HepG2 (cell line): ENCODE measurements at regions not wholly inside any gene's neighbourhood (a gene's known extent, or its start where the extent isn't known, plus 50 kb on each side); places are given as distances from the start of the nearest gene placed in this dataset.

Experiments used
- ATAC-seq: fragments of 200-7000 bp; cut with Tn5 transposase; 3 replicates; pipeline ENCODE4 v1.9.1; 2020; ENCODE audit warnings: mild to moderate bottlenecking, moderate library complexity
- BruUV-seq: library from RNA; stranded (reverse); fragments of 400-500 nt; replicated peaks from 2 replicates; lab custom pipeline; 2021; lab: Mats Ljungman, UMichigan
- CTCF ChIA-PET: fragments of 300-600 bp; formaldehyde crosslinking; extraction: SDS; loops from one replicate; lab custom pipeline; 2021; ENCODE audit warnings: low total read pairs, inconsistent platforms, low intra/inter-chr PET ratio; lab: Yijun Ruan, JAX
- POLR2A ChIA-PET: fragments of 350-600 bp; sonication (Branson Sonifier 250); formaldehyde crosslinking; loops from one replicate; lab custom pipeline; 2020; ENCODE audit warnings: antibody characterized with exemption, inconsistent platforms; lab: Yijun Ruan, JAX
- DNase-seq: peaks from one replicate; pipeline ENCODE4 v3.0.0-alpha.2; 2015; ENCODE audit warnings: low spot score
- FAIRE-seq: peaks from 3 replicates; lab custom pipeline; 2011; peaks lifted over from hg19 to GRCh38; lab: Jason Lieb, UNC
- H2AFZ ChIP-seq: one replicate; pipeline ENCODE4 v1.6.1; 2011; ENCODE audit warnings: low read length, inconsistent platforms
- H3K27ac ChIP-seq: fragments of 300-600 bp; 3 replicates; pipeline ENCODE4 v1.8.0; 2011; ENCODE audit warnings: mixed run types, mild to moderate bottlenecking, mixed read lengths, low read length, inconsistent platforms; ENCODE audit not compliant: insufficient read depth; ENCODE audit errors: extremely low read length
- H3K27me3 ChIP-seq, 2 experiments: fragments of 200-600 bp in 1 of 2; 2 replicates in 1 of 2; 3 replicates in 1 of 2; pipeline versions ENCODE4 v1.6.0 to v1.8.0; 2011; ENCODE audit warnings: low read length in 2 of 2, mild to moderate bottlenecking in 2 of 2, moderate library complexity in 2 of 2, inconsistent platforms in 1 of 2; ENCODE audit not compliant: insufficient read depth in 2 of 2, control insufficient read depth in 1 of 2
- H3K36me3 ChIP-seq, 2 experiments: fragments of 200-600 bp in 1 of 2; replicated peaks in 1 of 2; 2 replicates in 1 of 2; 3 replicates in 1 of 2; pipeline versions ENCODE4 v1.5.1 to v1.8.0; 2011; ENCODE audit warnings: low read length in 2 of 2, inconsistent platforms in 1 of 2; ENCODE audit not compliant: insufficient read depth in 2 of 2, control insufficient read depth in 1 of 2
- H3K4me1 ChIP-seq: 2 replicates; pipeline ENCODE4 v1.5.1; 2012; ENCODE audit warnings: low read length, inconsistent platforms; ENCODE audit not compliant: insufficient read depth
- H3K4me2 ChIP-seq: 2 replicates; pipeline ENCODE4 v1.6.0; 2011; ENCODE audit warnings: low read depth, low read length, inconsistent platforms
- H3K4me3 ChIP-seq, 3 experiments: fragments of 200-600 bp in 1 of 3; sonication (generic), shearing (Covaris generic) in 1 of 3; replicated peaks in 1 of 3; 2 replicates each; pipeline ENCODE4 v1.5.1; 2011 to 2016; ENCODE audit warnings: low read length in 3 of 3, inconsistent platforms in 2 of 3, low read depth in 2 of 3, mild to moderate bottlenecking in 2 of 3, control low read depth in 1 of 3, mixed read lengths in 1 of 3; ENCODE audit not compliant: insufficient read depth in 1 of 3
- H3K79me2 ChIP-seq: one replicate; pipeline ENCODE4 v1.6.1; 2011; ENCODE audit warnings: low read length, inconsistent platforms; ENCODE audit not compliant: insufficient read depth
- H3K9ac ChIP-seq: 2 replicates; pipeline ENCODE4 v1.6.0; 2011; ENCODE audit warnings: mild to moderate bottlenecking, low read depth, low read length, inconsistent platforms; ENCODE audit not compliant: insufficient read depth
- H3K9me3 ChIP-seq: 2 replicates; pipeline ENCODE4 v1.5.1; 2012; ENCODE audit warnings: mild to moderate bottlenecking, low read length
- H4K20me1 ChIP-seq: 2 replicates; pipeline ENCODE4 v1.6.0; 2011; ENCODE audit warnings: inconsistent platforms, mild to moderate bottlenecking, low read length, moderate library complexity; ENCODE audit not compliant: insufficient read depth
- CBX5 ChIP-seq: sonication (generic); formaldehyde crosslinking; IDR thresholded peaks from 2 replicates; pipeline ENCODE4 v1.4.0; 2020; ENCODE audit warnings: missing genetic modification reagents, borderline replicate concordance
- DR1 ChIP-seq: sonication (generic); formaldehyde crosslinking; IDR thresholded peaks from 2 replicates; pipeline ENCODE4 v1.8.0; 2021; ENCODE audit warnings: mild to moderate bottlenecking, missing genetic modification reagents, inconsistent platforms
- FOXA1 ChIP-seq, 2 experiments: fragments of 450-650 bp in 1 of 2; sonication (generic) in 1 of 2; formaldehyde crosslinking in 1 of 2; IDR thresholded peaks; 2 replicates each; pipeline versions ENCODE4 v1.4.0 to v1.6.1; 2016 to 2020; ENCODE audit warnings: missing genetic modification reagents in 1 of 2
- HNF4A ChIP-seq: sonication (generic); formaldehyde crosslinking; IDR thresholded peaks from 2 replicates; pipeline ENCODE4 v1.4.0; 2020; ENCODE audit warnings: missing genetic modification reagents
- HNRNPH1 ChIP-seq: fragments of 200-400 bp; formaldehyde crosslinking; optimal IDR thresholded peaks from 2 replicates; pipeline ENCODE3; 2017; ENCODE audit warnings: mild to moderate bottlenecking, low read depth, low read length
- KDM4B ChIP-seq: sonication (generic); formaldehyde crosslinking; IDR thresholded peaks from 2 replicates; pipeline ENCODE4 v1.4.0; 2020; ENCODE audit warnings: missing genetic modification reagents
- MATR3 ChIP-seq: sonication (generic); formaldehyde crosslinking; IDR thresholded peaks from 2 replicates; pipeline ENCODE4 v1.4.0; 2020; ENCODE audit warnings: missing genetic modification reagents
- SKI ChIP-seq: fragments of 450-650 bp; IDR thresholded peaks from one replicate; pipeline ENCODE4 v1.6.1; 2018; ENCODE audit warnings: mild to moderate bottlenecking; ENCODE audit not compliant: partially characterized antibody
- YEATS2 ChIP-seq: sonication (generic); formaldehyde crosslinking; IDR thresholded peaks from 2 replicates; pipeline ENCODE4 v1.4.0; 2020; ENCODE audit warnings: missing genetic modification reagents, borderline replicate concordance
- ZC3H4 ChIP-seq: sonication (generic); formaldehyde crosslinking; IDR thresholded peaks from 2 replicates; pipeline ENCODE4 v1.4.0; 2020; ENCODE audit warnings: missing genetic modification reagents, borderline replicate concordance
- ZNF350 ChIP-seq: sonication (generic); formaldehyde crosslinking; IDR thresholded peaks from 2 replicates; pipeline ENCODE4 v1.4.0; 2020; ENCODE audit warnings: mild to moderate bottlenecking, low read depth, missing genetic modification reagents, borderline replicate concordance
- ZNF547 ChIP-seq: sonication (generic); formaldehyde crosslinking; IDR thresholded peaks from 2 replicates; pipeline ENCODE4 v1.5.1; 2020; ENCODE audit warnings: mild to moderate bottlenecking, missing genetic modification reagents
- ZNF749 ChIP-seq: sonication (generic); formaldehyde crosslinking; IDR thresholded peaks from 2 replicates; pipeline ENCODE4 v1.8.0; 2022; ENCODE audit warnings: mild to moderate bottlenecking, missing genetic modification reagents, moderate library complexity, borderline replicate concordance
- ZSCAN31 ChIP-seq: sonication (generic); formaldehyde crosslinking; IDR thresholded peaks from 2 replicates; pipeline ENCODE4 v1.5.0; 2020; ENCODE audit warnings: low read depth, mild to moderate bottlenecking, missing genetic modification reagents
- ZSCAN9 ChIP-seq: IDR thresholded peaks from 2 replicates; pipeline ENCODE4 v1.6.1; 2016; ENCODE audit warnings: borderline replicate concordance
- WGBS: methylation state at CpG from one replicate; pipeline ENCODE4 v1.1.6; 2017; ENCODE audit warnings: low lambda C conversion rate; 5-methylcytosine and 5-hydroxymethylcytosine counted together
- in situ Hi-C: cut with HindIII; loops from 2 replicates; pipeline ENCODE4 v1.10.0; 2017; ENCODE audit warnings: low pct_unique_long_range_greater_than_20kb; ENCODE audit not compliant: extremely low pct_ligation_motif_present
- intact Hi-C: fragments of 100-400 bp; cut with micrococcal nuclease; formaldehyde crosslinking; loops from one replicate; pipeline ENCODE4 v1.10.0; 2022; ENCODE audit not compliant: unreplicated experiment
- TF ChIP-seq, protein P1 (sequence below): IDR thresholded peaks from 2 replicates; pipeline ENCODE4 v1.6.1; 2016; ENCODE audit warnings: missing compliant biosample characterization, missing genetic modification reagents, borderline replicate concordance
- TF ChIP-seq, protein P2 (sequence below): fragments of 450-650 bp; IDR thresholded peaks from 2 replicates; pipeline ENCODE4 v1.6.1; 2017; ENCODE audit warnings: mild to moderate bottlenecking
- TF ChIP-seq, protein P3 (sequence below): sonication (generic); formaldehyde crosslinking; IDR thresholded peaks from 2 replicates; pipeline ENCODE4 v1.5.0; 2020; ENCODE audit warnings: mild to moderate bottlenecking, missing genetic modification reagents, moderate library complexity

DNA sequence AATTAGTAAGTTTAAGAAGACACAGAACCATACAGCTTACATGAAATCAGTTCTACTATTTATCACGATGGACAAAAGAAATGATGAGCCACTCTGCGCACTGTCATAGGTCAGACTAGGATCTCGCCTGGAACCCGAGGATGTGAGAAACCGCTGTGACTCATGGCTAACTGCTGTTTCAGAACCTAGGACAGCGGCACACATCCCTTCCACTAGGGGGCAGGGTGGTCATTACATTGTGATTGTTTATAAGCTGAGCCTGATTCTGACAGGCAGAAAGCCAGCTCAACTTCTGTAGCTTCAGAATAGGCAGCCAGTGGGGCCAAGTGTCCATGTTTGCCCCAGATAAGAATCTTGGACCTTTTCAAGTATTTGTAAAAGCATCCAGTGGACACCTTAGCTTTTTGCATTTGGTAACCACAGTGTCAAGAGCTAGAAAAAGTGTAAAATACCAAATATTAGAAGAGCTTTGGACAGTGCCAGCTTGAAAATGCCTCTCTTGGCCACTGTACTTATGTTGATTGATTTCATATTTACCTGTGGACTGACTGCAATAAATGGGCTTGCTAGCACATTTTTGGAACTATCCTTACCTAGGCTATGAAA, 115.8 kb downstream of the KBTBD8 start:
- Histone ChIP-seq H3K27ac (no peak overlapping the region), H2AFZ (no peak overlapping the region), H3K27me3 (no peaks in the 10 kb centered on the region), H3K36me3 (no peaks in the 10 kb centered on the region), H3K4me1 (no peaks in the 10 kb centered on the region), H3K9ac (no peak overlapping the region), H4K20me1 (no peaks in the 10 kb centered on the region), H3K4me3 (no peak overlapping the region), H3K4me2 (no peak overlapping the region), H3K9me3 (no peaks in the 10 kb centered on the region), H3K79me2 (no peaks in the 10 kb centered on the region)
- 0% methylated on average over 5 of the region's 6 CpGs for WGBS
- in situ Hi-C loops = loop anchor here (5.0 to 25.0 kb wide), 4 partner anchors 243 to 1773 kb away; no protein-coding TSS in a partner anchor
- FAIRE-seq (peak; percentile 83), ATAC-seq (peak; percentile 96), DNase-seq (peak; percentile 75)
- intact Hi-C loops = loop anchor here (1.0 to 5.0 kb wide), 2 partner anchors 244 to 1763 kb away; no protein-coding TSS in a partner anchor
- POLR2A ChIA-PET = interaction anchor here (0.6 to 0.8 kb wide), 2 partner anchors 244 to 647 kb away, joined by 3 to 4 read pairs; no protein-coding TSS in a partner anchor
- CTCF ChIA-PET = interaction anchor here (0.8 to 2.6 kb wide), 4 partner anchors 244 to 1786 kb away, joined by 3 to 38 read pairs (median 4); no protein-coding TSS in a partner anchor
- no TSS peak for BruUV-seq
- TF ChIP-seq, protein P1, sequence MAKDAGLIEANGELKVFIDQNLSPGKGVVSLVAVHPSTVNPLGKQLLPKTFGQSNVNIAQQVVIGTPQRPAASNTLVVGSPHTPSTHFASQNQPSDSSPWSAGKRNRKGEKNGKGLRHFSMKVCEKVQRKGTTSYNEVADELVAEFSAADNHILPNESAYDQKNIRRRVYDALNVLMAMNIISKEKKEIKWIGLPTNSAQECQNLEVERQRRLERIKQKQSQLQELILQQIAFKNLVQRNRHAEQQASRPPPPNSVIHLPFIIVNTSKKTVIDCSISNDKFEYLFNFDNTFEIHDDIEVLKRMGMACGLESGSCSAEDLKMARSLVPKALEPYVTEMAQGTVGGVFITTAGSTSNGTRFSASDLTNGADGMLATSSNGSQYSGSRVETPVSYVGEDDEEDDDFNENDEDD (CRISPR knock-in tag) = no peak
- TF ChIP-seq, protein P2, sequence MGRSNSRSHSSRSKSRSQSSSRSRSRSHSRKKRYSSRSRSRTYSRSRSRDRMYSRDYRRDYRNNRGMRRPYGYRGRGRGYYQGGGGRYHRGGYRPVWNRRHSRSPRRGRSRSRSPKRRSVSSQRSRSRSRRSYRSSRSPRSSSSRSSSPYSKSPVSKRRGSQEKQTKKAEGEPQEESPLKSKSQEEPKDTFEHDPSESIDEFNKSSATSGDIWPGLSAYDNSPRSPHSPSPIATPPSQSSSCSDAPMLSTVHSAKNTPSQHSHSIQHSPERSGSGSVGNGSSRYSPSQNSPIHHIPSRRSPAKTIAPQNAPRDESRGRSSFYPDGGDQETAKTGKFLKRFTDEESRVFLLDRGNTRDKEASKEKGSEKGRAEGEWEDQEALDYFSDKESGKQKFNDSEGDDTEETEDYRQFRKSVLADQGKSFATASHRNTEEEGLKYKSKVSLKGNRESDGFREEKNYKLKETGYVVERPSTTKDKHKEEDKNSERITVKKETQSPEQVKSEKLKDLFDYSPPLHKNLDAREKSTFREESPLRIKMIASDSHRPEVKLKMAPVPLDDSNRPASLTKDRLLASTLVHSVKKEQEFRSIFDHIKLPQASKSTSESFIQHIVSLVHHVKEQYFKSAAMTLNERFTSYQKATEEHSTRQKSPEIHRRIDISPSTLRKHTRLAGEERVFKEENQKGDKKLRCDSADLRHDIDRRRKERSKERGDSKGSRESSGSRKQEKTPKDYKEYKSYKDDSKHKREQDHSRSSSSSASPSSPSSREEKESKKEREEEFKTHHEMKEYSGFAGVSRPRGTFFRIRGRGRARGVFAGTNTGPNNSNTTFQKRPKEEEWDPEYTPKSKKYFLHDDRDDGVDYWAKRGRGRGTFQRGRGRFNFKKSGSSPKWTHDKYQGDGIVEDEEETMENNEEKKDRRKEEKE = no peak
- TF ChIP-seq CBX5 (CRISPR knock-in tag) (peak; percentile 94), SKI (no peak), YEATS2 (CRISPR knock-in tag) (peak; percentile 73; the same call in 1 of the 2 replicates), DR1 (CRISPR knock-in tag) (no peak), ZC3H4 (CRISPR knock-in tag) (0 out of 2 replicates have a peak, but pooled peaks have one; percentile 66), HNRNPH1 (no peak), ZSCAN9 (peak; percentile 99), ZNF547 (CRISPR knock-in tag) (peak; percentile 90; the same call in 1 of the 2 replicates), ZNF350 (0 out of 2 replicates have a peak, but pooled peaks have one; percentile 24), ZSCAN31 (CRISPR knock-in tag) (peak; percentile 94), KDM4B (CRISPR knock-in tag) (peak; percentile 91), FOXA1 (IDR thresholded peaks at IDR 0.05) (no peak), FOXA1 (CRISPR knock-in tag; IDR thresholded peaks at IDR 0.05) (peak; percentile 64), HNF4A (CRISPR knock-in tag) (no peak), MATR3 (CRISPR knock-in tag) (no peak), ZNF749 (CRISPR knock-in tag) (peak; percentile 93)
- TF ChIP-seq, protein P3, sequence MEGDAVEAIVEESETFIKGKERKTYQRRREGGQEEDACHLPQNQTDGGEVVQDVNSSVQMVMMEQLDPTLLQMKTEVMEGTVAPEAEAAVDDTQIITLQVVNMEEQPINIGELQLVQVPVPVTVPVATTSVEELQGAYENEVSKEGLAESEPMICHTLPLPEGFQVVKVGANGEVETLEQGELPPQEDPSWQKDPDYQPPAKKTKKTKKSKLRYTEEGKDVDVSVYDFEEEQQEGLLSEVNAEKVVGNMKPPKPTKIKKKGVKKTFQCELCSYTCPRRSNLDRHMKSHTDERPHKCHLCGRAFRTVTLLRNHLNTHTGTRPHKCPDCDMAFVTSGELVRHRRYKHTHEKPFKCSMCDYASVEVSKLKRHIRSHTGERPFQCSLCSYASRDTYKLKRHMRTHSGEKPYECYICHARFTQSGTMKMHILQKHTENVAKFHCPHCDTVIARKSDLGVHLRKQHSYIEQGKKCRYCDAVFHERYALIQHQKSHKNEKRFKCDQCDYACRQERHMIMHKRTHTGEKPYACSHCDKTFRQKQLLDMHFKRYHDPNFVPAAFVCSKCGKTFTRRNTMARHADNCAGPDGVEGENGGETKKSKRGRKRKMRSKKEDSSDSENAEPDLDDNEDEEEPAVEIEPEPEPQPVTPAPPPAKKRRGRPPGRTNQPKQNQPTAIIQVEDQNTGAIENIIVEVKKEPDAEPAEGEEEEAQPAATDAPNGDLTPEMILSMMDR (CRISPR knock-in tag) = peak; percentile 96
